Stimulated activated effector memory CD8-positive, alpha-beta T cell treated with anti-CD3 and anti-CD28 coated beads, Interleukin-12 subunit alpha, Interleukin-12 subunit beta, amount 100 ng/mL, for 72 hours (primary cell): ENCODE measurements at regions not wholly inside any gene's neighbourhood (a gene's known extent, or its start where the extent isn't known, plus 50 kb on each side); places are given as distances from the start of the nearest gene placed in this dataset.

ENCODE experiments used
- ATAC-seq: fragments of 150-1000 bp; cut with Tn5 transposase; 2 replicates; pipeline ENCODE4 v1.10.0; 2021
- DNase-seq, 2 donors: peaks; one replicate each; pipeline ENCODE4 v3.0.0; 2021 to 2022; ENCODE audit warnings: low spot score in 2 of 2
- H3K27ac Mint-ChIP-seq: one replicate; pipeline ENCODE4 v1.8.0; 2022; ENCODE audit warnings: mild to moderate bottlenecking, mixed read lengths
- H3K36me3 Mint-ChIP-seq: one replicate; pipeline ENCODE4 v1.8.0; 2022; ENCODE audit warnings: mild to moderate bottlenecking, mixed read lengths
- H3K4me1 Mint-ChIP-seq: one replicate; pipeline ENCODE4 v1.8.0; 2022; ENCODE audit warnings: mixed read lengths
- H3K4me3 Mint-ChIP-seq: one replicate; pipeline ENCODE4 v1.8.0; 2022; ENCODE audit warnings: mild to moderate bottlenecking, mixed read lengths
- H3K9me3 Mint-ChIP-seq: one replicate; pipeline ENCODE4 v1.8.0; 2022; ENCODE audit warnings: mixed read lengths

DNA sequence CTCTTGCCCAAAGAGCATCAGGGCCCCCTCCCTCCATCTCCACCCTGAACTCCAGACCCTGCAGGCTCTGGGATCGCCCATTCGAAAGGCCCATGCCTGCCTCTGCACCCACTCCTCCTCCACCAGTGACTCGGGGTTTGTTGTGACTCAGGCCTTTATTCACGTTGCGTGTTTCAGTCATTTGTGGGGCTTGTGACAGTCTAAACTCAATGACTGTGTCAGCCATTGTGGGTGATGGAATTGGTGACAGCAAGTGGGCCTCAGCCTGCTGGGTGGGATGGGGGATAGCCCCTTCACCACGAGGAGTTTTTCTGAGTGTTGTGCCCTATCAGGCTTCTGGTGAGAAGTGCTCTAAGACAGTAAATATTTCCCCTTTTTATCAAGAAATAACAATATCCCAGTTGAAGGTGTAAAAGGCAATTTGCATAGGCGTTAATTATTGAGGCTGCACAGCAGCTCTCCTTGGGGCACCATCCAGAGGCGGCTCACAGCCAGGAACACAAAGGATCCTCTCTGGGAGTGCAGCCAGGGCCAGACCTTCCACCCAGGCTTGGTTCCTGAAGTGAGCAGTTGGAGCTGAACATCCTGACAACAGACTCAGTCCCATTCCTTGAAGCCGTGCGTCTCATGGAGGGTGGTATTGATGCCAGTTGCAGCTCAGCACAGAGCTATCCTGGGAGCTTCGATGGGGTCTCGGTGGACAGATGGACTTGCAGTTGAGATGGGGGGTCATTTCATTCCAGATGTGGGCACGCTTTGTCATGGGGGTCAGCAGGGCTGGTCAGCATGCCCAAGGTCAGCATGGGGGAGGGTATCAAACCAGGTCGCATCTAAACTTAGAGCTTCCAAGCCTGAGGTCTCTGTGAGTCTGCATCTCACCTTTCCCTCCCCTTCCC is 135.6 kb upstream of the CACNA1E start:
- ATAC-seq (no peak), DNase-seq (no peak)
- no peaks in the 10 kb centered on the region for H3K9me3 Mint-ChIP-seq
- no peaks in the 10 kb centered on the region for H3K36me3 Mint-ChIP-seq
- no peak overlapping the region for H3K4me3 Mint-ChIP-seq
- no peaks in the 10 kb centered on the region for H3K4me1 Mint-ChIP-seq
- no peak overlapping the region for H3K27ac Mint-ChIP-seq

- H3K27ac Mint-ChIP-seq, result no peak overlapping the region
- DNase-seq (no peak), ATAC-seq (peak; percentile 25)
- no peaks in the 10 kb centered on the region for H3K9me3 Mint-ChIP-seq
- no peak overlapping the region for H3K4me3 Mint-ChIP-seq
- H3K36me3 Mint-ChIP-seq, result no peaks in the 10 kb centered on the region
- H3K4me1 Mint-ChIP-seq, result no peaks in the 10 kb centered on the region
Observed at GRCh38 chr1:181349512-181349911, 133.8 kb upstream of the CACNA1E start.

- Mint-ChIP-seq H3K4me3 (no peak overlapping the region), H3K4me1 (no peaks in the 10 kb centered on the region), H3K27ac (no peak overlapping the region), H3K36me3 (no peaks in the 10 kb centered on the region), H3K9me3 (no peaks in the 10 kb centered on the region)
- ATAC-seq (no peak), DNase-seq (no peak)
Observed at GRCh38 chr1:181350131-181350530, 133.2 kb upstream of the CACNA1E start.

GRCh38 chr1:181351740-181352139 is 131.6 kb upstream of the CACNA1E start:
- Mint-ChIP-seq H3K4me3 (no peak overlapping the region), H3K4me1 (no peaks in the 10 kb centered on the region), H3K9me3 (no peaks in the 10 kb centered on the region), H3K27ac (no peak overlapping the region), H3K36me3 (no peaks in the 10 kb centered on the region)
- ATAC-seq (no peak), DNase-seq (no peak)

GRCh38 chr1:181352695-181353094 is 130.6 kb upstream of the CACNA1E start:
- Mint-ChIP-seq H3K9me3 (no peaks in the 10 kb centered on the region), H3K4me1 (no peaks in the 10 kb centered on the region), H3K36me3 (no peaks in the 10 kb centered on the region), H3K4me3 (no peak overlapping the region), H3K27ac (no peak overlapping the region)
- ATAC-seq (no peak), DNase-seq (no peak)

- DNase-seq (no peak), ATAC-seq (no peak)
- Mint-ChIP-seq H3K27ac (no peak overlapping the region), H3K4me3 (no peak overlapping the region), H3K9me3 (no peaks in the 10 kb centered on the region), H3K36me3 (no peaks in the 10 kb centered on the region), H3K4me1 (no peaks in the 10 kb centered on the region)
Observed at GRCh38 chr1:181353526-181353925, 129.8 kb upstream of the CACNA1E start.

- H3K4me1 Mint-ChIP-seq, result no peaks in the 10 kb centered on the region
- H3K27ac Mint-ChIP-seq, result no peak overlapping the region
- no peaks in the 10 kb centered on the region for H3K9me3 Mint-ChIP-seq
- no peak overlapping the region for H3K4me3 Mint-ChIP-seq
- H3K36me3 Mint-ChIP-seq, result no peaks in the 10 kb centered on the region
- ATAC-seq (no peak), DNase-seq (peak in 1 of 2 donors; percentile 23)
Observed at GRCh38 chr1:181354865-181355264, 128.5 kb upstream of the CACNA1E start.

DNA sequence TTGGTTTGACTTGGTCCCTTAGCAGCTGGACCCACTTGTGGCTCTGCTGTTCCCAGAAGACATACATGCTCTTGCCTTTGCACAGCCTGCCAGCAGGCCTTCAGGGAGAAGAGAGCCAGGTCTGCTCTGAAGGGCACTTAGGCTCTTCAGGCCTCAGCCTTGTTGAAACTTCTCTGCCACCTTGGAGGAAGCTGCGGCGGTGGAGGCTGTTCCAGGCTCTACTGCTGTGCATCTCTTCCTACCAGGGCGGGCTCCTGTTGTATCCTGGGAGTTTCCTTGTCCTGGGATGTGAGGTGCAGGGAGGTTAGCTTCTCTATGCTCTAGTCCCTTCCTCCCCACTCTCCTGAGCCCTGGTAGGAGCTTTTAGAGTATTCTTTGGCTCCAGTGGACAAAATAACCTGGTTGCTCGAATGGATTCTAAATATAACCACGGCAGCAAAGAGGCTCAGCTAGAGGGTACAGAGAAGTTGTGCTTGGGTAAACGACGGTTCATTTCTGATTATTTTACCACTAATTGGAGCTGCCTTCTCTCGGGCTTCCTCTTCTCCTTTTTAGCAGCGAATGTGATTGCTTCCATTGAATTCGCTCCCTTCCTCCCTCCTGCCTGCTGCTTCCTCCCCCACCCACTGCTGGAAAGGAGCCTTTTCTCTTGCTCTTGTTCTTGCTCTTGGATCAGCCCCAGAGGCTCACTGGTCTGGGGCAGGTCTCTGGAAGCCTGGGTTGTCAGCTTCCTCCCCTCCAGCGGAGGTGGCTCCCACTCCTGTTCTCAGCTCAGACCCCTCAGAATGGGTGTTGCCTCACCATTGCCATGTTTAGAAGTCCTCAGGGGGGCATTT is 126.6 kb upstream of the CACNA1E start:
- DNase-seq (peak in 1 of 2 donors; percentile 39), ATAC-seq (no peak)
- no peaks in the 10 kb centered on the region for H3K36me3 Mint-ChIP-seq
- H3K27ac Mint-ChIP-seq, result no peak overlapping the region
- no peak overlapping the region for H3K4me3 Mint-ChIP-seq
- H3K9me3 Mint-ChIP-seq, result no peaks in the 10 kb centered on the region
- no peaks in the 10 kb centered on the region for H3K4me1 Mint-ChIP-seq

GRCh38 chr1:181359012-181359411 is 124.3 kb upstream of the CACNA1E start:
- no peak overlapping the region for H3K4me3 Mint-ChIP-seq
- no peaks in the 10 kb centered on the region for H3K36me3 Mint-ChIP-seq
- ATAC-seq (no peak), DNase-seq (no peak)
- no peaks in the 10 kb centered on the region for H3K4me1 Mint-ChIP-seq
- no peaks in the 10 kb centered on the region for H3K9me3 Mint-ChIP-seq
- no peak overlapping the region for H3K27ac Mint-ChIP-seq

DNA sequence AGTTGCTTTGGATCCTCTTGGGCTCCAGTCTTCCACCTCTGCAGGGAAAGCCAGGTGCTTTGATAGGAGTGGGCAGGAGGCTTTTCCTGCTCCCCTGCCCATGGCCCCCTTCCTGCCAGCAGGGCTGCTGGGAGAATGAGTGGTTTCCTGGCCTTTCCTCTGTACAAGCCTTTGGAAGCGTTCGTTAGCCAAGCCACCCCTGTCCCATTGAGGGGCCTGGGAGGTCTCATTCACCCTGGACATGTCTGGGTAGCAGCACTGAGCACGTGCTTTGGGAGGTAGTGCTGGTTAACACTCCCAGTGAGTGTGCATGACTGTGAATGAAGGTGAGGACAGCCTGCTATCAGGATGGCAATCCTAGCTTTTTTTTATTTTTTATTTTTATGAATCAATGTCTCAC is 118.5 kb upstream of the CACNA1E start:
- H3K4me3 Mint-ChIP-seq, result no peak overlapping the region
- ATAC-seq, result no peak

GRCh38 chr1:181366910-181367309 is 116.4 kb upstream of the CACNA1E start:
- H3K27ac Mint-ChIP-seq, result no peak overlapping the region
- ATAC-seq, result no peak
- no peak for DNase-seq
- no peak overlapping the region for H3K4me3 Mint-ChIP-seq
- no peaks in the 10 kb centered on the region for H3K4me1 Mint-ChIP-seq
- H3K9me3 Mint-ChIP-seq, result no peaks in the 10 kb centered on the region
- H3K36me3 Mint-ChIP-seq, result no peaks in the 10 kb centered on the region

More for the DNA sequence above, 118.5 kb upstream of the CACNA1E start:
- H3K27ac Mint-ChIP-seq, result no peak overlapping the region
- H3K9me3 Mint-ChIP-seq, result no peaks in the 10 kb centered on the region
- H3K36me3 Mint-ChIP-seq, result no peaks in the 10 kb centered on the region
- DNase-seq, result no peak
- no peaks in the 10 kb centered on the region for H3K4me1 Mint-ChIP-seq

DNA sequence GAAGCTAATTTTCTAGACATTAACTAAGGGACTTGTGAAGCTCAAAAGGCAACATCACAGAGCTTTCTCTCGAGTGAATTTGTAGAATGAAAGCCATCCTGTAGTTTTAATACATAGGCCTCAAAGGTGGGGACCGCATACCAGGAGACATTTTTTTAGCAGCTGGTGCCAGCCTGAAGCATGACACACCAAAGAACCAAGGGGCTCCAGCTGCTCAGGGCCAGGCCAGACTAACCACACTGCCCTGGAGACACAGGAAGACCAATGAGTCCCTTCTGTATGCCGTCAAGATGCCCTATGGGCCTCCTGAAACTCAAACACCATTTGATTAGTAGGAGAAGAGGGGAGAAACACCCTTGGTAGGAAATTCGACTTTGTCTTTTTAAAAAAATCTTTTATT is 113.9 kb upstream of the CACNA1E start:
- ATAC-seq (no peak), DNase-seq (no peak)
- no peak overlapping the region for H3K4me3 Mint-ChIP-seq
- H3K4me1 Mint-ChIP-seq, result no peaks in the 10 kb centered on the region
- H3K9me3 Mint-ChIP-seq, result no peaks in the 10 kb centered on the region
- no peak overlapping the region for H3K27ac Mint-ChIP-seq
- no peaks in the 10 kb centered on the region for H3K36me3 Mint-ChIP-seq

GRCh38 chr1:181383695-181384094 is 99.6 kb upstream of the CACNA1E start:
- H3K4me3 Mint-ChIP-seq, result no peak overlapping the region
- no peaks in the 10 kb centered on the region for H3K9me3 Mint-ChIP-seq
- no peak for ATAC-seq
- no peak overlapping the region for H3K27ac Mint-ChIP-seq
- no peak for DNase-seq
- no peaks in the 10 kb centered on the region for H3K36me3 Mint-ChIP-seq
- H3K4me1 Mint-ChIP-seq, result no peaks in the 10 kb centered on the region

GRCh38 chr1:181386340-181386739 is 97.0 kb upstream of the CACNA1E start:
- no peak for ATAC-seq
- H3K36me3 Mint-ChIP-seq, result no peaks in the 10 kb centered on the region
- no peaks in the 10 kb centered on the region for H3K9me3 Mint-ChIP-seq
- H3K27ac Mint-ChIP-seq, result no peak overlapping the region
- no peak overlapping the region for H3K4me3 Mint-ChIP-seq
- H3K4me1 Mint-ChIP-seq, result no peaks in the 10 kb centered on the region
- DNase-seq, result no peak

DNA sequence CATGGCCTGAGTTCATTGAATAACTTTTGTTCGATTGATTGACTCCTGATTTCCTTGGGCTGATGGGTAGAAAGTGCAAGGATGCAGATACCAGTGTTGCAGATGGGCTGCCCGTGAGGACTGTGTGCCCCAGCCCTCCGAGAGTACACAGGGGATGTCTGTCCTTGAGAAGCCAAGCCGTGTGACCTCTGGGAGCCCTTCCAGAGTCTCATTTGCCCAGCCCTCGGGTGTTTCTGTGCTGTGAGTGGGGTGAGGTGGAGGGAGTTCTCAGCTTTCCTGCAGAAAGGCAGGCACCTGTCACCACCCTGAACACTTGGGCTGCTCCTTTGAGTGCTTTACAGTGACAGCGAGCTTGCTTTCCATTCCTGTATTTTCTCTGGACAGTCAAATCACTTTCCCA is 96.4 kb upstream of the CACNA1E start:
- ATAC-seq (no peak), DNase-seq (no peak)
- no peak overlapping the region for H3K27ac Mint-ChIP-seq
- H3K36me3 Mint-ChIP-seq, result no peaks in the 10 kb centered on the region
- H3K9me3 Mint-ChIP-seq, result no peaks in the 10 kb centered on the region
- H3K4me3 Mint-ChIP-seq, result no peak overlapping the region
- no peaks in the 10 kb centered on the region for H3K4me1 Mint-ChIP-seq

GRCh38 chr1:181387702-181388101 is 95.6 kb upstream of the CACNA1E start:
- H3K9me3 Mint-ChIP-seq, result no peaks in the 10 kb centered on the region
- DNase-seq (no peak), ATAC-seq (no peak)
- no peak overlapping the region for H3K27ac Mint-ChIP-seq
- no peak overlapping the region for H3K4me3 Mint-ChIP-seq
- no peaks in the 10 kb centered on the region for H3K4me1 Mint-ChIP-seq
- H3K36me3 Mint-ChIP-seq, result no peaks in the 10 kb centered on the region
